Right lobe of liver (tissue), 4 donors: ENCODE measurements at regions not wholly inside any gene's neighbourhood (a gene's known extent, or its start where the extent isn't known, plus 50 kb on each side); places are given as distances from the start of the nearest gene placed in this dataset.

ENCODE experiments used
- CTCF ChIP-seq, 4 donors: fragments of 200-600 bp in 3 of 4; fragments of 450-650 bp in 1 of 4; IDR thresholded peaks; one replicate each; pipeline versions ENCODE4 v1.5.1 to v1.8.0; 2016 to 2022; ENCODE audit warnings: antibody characterized with exemption in 4 of 4, mild to moderate bottlenecking in 2 of 4
- POLR2A ChIP-seq: fragments of 450-650 bp; IDR thresholded peaks from one replicate; pipeline ENCODE4 v1.6.1; 2017; ENCODE audit warnings: antibody characterized with exemption, mild to moderate bottlenecking
- donor health status: DM: no; HTN: no; CAD: no.
- donor health status: DM: no; HTN: no; CAD: no.
- donor health status: DM: no; HTN: yes; CAD: no.

- no peak for TF ChIP-seq POLR2A
- TF ChIP-seq CTCF (IDR thresholded peaks at IDR 0.05), result no peak
Measured at GRCh38 chr12:30219047-30219446, 435.3 kb upstream of the TMTC1 start.
